ENCODE measurements at regions not wholly inside any gene's neighbourhood (a gene's known extent, or its start where the extent isn't known, plus 50 kb on each side); places are given as distances from the start of the nearest gene placed in this dataset.

DNA sequence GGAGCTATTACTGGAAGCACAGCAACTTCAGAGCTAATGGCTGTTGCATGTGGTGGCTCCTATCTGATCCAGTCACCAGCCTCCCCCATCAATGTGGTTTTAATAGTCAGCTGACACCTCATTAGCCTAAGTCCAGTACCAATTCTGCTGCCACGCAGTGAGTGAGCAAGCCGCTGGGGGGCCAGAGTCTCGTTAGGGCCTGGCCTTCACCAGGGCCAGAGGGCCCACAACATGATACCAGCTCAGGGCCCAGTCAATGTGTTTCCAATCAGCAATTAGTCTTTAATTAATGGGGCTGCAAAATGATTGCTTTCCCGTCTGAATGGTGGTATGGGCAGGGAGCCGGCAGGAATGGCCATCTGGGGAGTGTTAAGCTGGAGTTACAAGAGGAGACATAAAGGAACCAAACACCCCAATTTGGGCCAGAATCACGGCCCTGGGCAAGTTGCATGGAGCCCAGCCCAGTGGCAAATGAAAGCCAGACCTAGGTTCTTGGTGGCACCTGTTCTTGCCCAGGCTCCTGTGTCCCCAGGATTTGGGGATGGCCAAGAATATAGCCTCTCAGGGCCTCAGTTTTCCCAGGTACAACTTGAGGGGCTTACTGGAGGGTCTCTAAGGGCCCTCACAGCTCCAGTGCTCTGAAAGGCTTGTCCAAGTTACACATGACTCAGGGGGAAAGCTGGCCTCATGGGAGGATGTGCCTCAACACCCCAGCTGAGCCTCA lies 119.2 kb downstream of the EFNB1 start:
- DNase-seq (ENCODE audit: low spot score): no peak

GRCh38 chrX:68945603-68946228 lies 116.9 kb downstream of the EFNB1 start:
- DNase-seq (ENCODE audit: low spot score): no peak

GRCh38 chrX:68945081-68945602 lies 116.3 kb downstream of the EFNB1 start:
- DNase-seq (ENCODE audit: low spot score): no peak

- no peak for DNase-seq (ENCODE audit: low spot score)
Measured at GRCh38 chrX:68944211-68944610, 115.4 kb downstream of the EFNB1 start.

GRCh38 chrX:68942840-68943239 lies 114.0 kb downstream of the EFNB1 start:
- no peak for DNase-seq (ENCODE audit: low spot score)

DNA sequence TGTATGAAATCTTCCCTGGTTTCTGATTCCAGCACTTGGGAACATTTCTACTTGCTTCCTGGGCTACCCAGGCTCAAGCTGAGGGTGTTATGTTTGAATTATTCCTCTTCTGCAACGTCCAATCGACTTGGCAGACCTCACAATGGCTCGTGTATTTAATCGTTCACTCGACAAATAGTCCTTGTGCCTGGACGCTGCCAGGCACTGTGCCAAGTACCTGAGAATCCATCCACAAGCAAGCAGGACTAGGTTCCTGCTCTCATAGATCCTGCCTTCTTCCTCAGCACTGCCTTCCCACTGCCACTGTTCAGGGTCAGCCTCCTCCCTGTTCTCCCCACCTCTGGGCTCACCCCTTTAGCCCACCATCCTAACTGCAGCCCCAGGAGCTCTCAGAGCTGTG lies 113.3 kb downstream of the EFNB1 start:
- no peak for DNase-seq (ENCODE audit: low spot score)

DNA sequence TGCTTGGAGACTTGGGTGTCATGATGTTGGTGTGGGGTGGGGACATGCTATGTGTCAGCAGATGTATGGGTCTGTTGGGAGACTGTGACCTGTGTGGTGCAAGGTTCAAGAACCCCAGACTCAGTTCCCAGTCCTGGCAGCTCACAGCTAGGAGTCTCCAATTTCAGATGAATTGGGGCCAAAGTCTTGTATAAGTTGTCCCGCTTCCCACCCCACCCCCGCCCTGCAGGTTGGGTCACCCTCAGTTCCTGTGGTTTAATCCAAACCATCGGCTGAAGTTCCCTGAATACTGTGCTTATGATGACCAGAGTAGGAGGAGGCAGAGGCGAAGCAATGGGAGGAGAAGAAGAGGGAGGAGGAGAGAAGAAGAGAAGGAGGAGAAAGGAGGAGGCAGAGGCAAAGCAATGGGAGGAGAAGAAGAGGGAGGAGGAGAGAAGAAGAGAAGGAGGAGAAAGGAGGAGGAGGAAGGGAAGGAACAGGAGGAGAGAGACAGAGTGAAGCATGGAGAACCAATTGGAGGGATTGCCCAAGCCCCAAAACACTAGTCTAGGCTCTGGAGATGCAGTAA lies 112.6 kb downstream of the EFNB1 start:
- no peak for DNase-seq (ENCODE audit: low spot score)

DNA sequence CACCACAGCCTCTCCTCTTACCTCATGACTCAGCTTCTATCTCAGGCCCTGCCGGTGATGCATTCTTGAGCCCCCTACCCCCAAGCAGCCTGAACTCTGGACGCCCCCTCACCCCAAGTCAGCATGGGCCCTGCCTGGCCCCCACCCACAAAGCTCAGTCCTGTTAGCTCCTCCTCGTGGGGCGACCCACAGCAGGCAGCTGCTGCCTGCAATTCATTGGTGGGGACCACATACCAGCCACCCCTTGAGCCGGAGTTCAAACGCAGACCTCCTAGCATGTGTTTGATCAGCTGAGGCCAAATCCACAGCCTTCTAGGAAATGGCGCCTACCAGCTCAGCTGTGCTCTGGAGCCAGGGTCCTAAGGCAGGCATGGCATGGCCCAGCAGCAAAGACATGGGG lies 111.8 kb downstream of the EFNB1 start:
- no peak for DNase-seq (ENCODE audit: low spot score)

- DNase-seq (ENCODE audit: low spot score): no peak
Measured at GRCh38 chrX:68939868-68940267, 111.0 kb downstream of the EFNB1 start.

- no peak for DNase-seq (ENCODE audit: low spot score)
Measured at GRCh38 chrX:68938244-68939004, 109.6 kb downstream of the EFNB1 start.

- no peak for DNase-seq (ENCODE audit: low spot score)
Measured at GRCh38 chrX:68937581-68937980, 108.8 kb downstream of the EFNB1 start.

GRCh38 chrX:68936608-68937007 lies 107.8 kb downstream of the EFNB1 start:
- no peak for DNase-seq (ENCODE audit: low spot score)

GRCh38 chrX:68936126-68936525 lies 107.3 kb downstream of the EFNB1 start:
- no peak for DNase-seq (ENCODE audit: low spot score)

- no peak for DNase-seq (ENCODE audit: low spot score)
Measured at GRCh38 chrX:68935362-68935761, 106.5 kb downstream of the EFNB1 start.

DNA sequence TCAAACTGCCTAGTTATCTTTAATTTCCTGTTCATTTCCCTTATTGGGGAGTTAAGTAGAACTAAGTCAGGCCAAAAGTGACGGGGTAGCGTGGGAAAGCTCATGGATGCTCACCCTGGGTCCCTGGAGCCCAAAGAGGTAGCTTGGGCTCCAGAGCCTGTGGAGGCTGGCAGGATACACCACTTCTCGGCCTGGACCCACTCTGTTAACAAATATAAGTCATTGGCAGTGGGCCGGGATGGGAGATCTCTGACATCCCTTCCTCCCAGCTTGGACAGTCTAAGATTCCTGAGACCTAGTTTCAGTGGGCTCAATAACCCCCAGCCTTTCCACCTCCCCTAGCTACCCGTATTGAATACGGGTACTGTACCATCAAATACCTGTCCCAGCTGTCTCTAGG lies 106.1 kb downstream of the EFNB1 start:
- no peak for DNase-seq (ENCODE audit: low spot score)

GRCh38 chrX:68934421-68934820 lies 105.6 kb downstream of the EFNB1 start:
- no peak for DNase-seq (ENCODE audit: low spot score)

GRCh38 chrX:68932611-68933010 lies 103.8 kb downstream of the EFNB1 start:
- no peak for DNase-seq (ENCODE audit: low spot score)

DNA sequence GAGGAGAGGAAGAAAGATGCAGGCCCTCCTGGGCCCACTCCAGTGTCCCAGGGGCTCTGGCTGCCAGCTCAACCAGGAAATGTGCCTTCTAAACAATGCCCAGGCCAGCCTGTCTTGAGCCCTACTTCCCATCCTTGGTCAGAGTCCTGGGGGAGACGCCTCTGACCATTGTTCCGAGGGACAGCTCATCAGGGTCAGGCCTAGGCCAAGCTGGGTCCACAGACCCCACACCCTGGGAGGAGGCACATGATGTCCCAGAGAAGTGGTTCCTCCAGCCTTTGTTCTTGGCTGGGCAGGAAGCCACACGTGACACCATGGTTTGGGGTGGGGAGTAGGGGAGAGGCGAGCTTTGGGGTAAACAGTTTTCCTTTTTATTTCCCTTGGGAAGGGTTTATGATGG lies 102.5 kb downstream of the EFNB1 start:
- no peak for DNase-seq (ENCODE audit: low spot score)

- no peak for DNase-seq (ENCODE audit: low spot score)
Measured at GRCh38 chrX:68930542-68931317, 101.9 kb downstream of the EFNB1 start.

DNA sequence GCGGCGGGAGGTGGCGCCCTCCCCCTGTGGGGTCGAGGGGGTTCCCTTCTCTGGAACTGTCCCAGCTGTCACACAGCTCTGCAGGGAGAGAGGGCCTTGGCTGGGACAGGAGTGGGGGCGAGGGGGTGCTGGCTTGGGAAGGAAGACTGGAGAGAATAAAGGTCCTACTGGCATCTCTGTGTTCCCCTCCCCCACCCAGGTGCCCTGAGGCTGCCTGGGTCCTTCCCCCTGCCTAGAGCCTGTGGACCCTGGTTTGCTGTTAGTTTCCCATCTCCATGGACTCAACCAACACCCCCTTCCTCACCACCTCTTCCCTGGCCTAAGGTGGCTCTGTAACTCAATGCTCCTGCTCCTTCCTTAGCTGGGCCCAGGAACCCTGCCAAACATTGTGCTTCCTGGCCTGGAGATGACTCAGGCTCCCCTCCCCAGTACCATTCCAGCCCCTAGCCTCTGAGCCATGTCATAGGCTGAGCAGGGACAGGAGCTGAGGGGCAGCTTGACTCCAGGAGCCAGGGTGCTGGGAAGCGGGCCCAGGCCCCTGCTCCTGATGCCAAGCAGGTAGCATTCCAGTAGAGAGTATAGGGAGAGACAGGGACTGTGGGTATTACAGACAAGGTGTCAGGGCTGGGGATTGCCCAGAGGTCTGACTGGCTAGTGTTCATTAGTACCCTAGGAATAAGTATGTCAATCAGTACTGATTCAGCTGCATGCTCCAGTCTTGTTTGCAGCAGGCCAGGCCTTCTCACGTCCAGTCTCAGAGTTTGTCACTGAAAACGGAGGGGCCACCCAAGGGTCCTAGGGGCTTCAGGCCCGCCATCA lies 100.7 kb downstream of the EFNB1 start:
- DNase-seq (ENCODE audit: low spot score): no peak

DNA sequence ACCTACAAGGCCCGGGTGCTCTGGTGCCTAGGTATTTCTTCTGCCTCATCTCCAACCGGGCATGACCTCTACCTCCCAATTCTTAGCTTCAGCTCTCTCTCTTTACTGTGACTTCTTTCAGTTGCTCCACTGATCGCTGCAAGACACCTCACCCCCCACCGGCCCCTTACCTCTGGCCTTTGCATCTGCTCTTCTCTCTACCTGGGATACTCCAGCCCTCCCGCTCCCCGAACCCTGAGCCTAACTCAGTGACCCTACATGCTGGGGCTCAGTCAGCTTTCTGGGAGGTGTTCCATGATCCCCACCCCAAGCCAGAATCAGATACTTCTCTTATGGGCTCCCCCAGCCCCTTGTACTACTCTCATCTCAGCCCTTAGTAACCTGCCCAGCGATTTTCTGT lies 99.6 kb downstream of the EFNB1 start:
- DNase-seq (ENCODE audit: low spot score): no peak
